HG03139 (cell line): ENCODE measurements at regions not wholly inside any gene's neighbourhood (a gene's known extent, or its start where the extent isn't known, plus 50 kb on each side); places are given as distances from the start of the nearest gene placed in this dataset.

Experiments used
- ATAC-seq: cut with Tn5 transposase; IDR thresholded peaks from one replicate; pipeline ENCODE4 v1.9.1; 2021; ENCODE audit not compliant: unreplicated experiment

GRCh38 chr14:31993521-31993951 is 83.6 kb upstream of the ARHGAP5 start:
- no peak for ATAC-seq

GRCh38 chr14:31994391-31995033 is 82.6 kb upstream of the ARHGAP5 start:
- no peak for ATAC-seq

GRCh38 chr14:32003585-32003984 is 73.5 kb upstream of the ARHGAP5 start:
- ATAC-seq = no peak

- no peak for ATAC-seq
These were observed 72.8 kb upstream of the ARHGAP5 start for GRCh38 chr14:32004300-32004699.

- ATAC-seq = no peak
These were observed 71.5 kb upstream of the ARHGAP5 start for GRCh38 chr14:32005628-32006027.

GRCh38 chr14:32006263-32007110 is 70.6 kb upstream of the ARHGAP5 start:
- no peak for ATAC-seq

- ATAC-seq = no peak
These were observed 69.2 kb upstream of the ARHGAP5 start for GRCh38 chr14:32007755-32008362.

GRCh38 chr14:32008602-32009193 is 68.4 kb upstream of the ARHGAP5 start:
- no peak for ATAC-seq

GRCh38 chr14:32009221-32009975 is 67.7 kb upstream of the ARHGAP5 start:
- ATAC-seq = no peak

GRCh38 chr14:32009976-32010581 is 67.0 kb upstream of the ARHGAP5 start:
- no peak for ATAC-seq

GRCh38 chr14:32010604-32011125 is 66.4 kb upstream of the ARHGAP5 start:
- no peak for ATAC-seq

- ATAC-seq = no peak
These were observed 65.9 kb upstream of the ARHGAP5 start for GRCh38 chr14:32011225-32011624.

- no peak for ATAC-seq
These were observed 65.0 kb upstream of the ARHGAP5 start for GRCh38 chr14:32012062-32012461.

GRCh38 chr14:32012571-32012970 is 64.5 kb upstream of the ARHGAP5 start:
- no peak for ATAC-seq

- ATAC-seq = no peak
These were observed 64.0 kb upstream of the ARHGAP5 start for GRCh38 chr14:32013083-32013482.

- no peak for ATAC-seq
These were observed 63.0 kb upstream of the ARHGAP5 start for GRCh38 chr14:32014057-32014456.

- ATAC-seq = no peak
These were observed 62.6 kb upstream of the ARHGAP5 start for GRCh38 chr14:32014498-32014897.

GRCh38 chr14:32015166-32015565 is 61.9 kb upstream of the ARHGAP5 start:
- ATAC-seq = no peak

- no peak for ATAC-seq
These were observed 59.5 kb upstream of the ARHGAP5 start for GRCh38 chr14:32017587-32017986.

- no peak for ATAC-seq
These were observed 58.6 kb upstream of the ARHGAP5 start for GRCh38 chr14:32018391-32019092.
